ENCODE measurements at regions not wholly inside any gene's neighbourhood (a gene's known extent, or its start where the extent isn't known, plus 50 kb on each side); places are given as distances from the start of the nearest gene placed in this dataset.

DNA sequence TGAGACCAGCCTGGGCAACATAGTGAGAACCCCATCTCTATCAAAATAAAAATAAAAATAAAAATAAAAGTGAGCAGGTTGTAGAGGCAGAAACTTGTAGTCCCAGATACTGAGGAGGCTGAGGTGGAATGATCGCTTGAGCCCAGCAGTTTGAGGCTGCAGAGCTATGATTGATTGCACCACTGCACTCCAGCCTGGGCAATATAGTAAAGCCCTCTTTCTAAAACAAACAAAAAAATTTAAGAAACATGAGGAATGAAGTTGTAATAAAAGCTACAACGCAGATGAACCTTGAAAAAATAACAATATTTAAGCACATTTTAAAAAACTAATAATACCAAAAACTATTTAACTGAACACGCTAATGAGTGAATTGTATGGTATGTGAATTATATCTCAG is 919.3 kb downstream of the UQCRFS1 start:
- FAIRE-seq: no peak
- DNase-seq (ENCODE audit: insufficient read length, low spot score): no peak

DNA sequence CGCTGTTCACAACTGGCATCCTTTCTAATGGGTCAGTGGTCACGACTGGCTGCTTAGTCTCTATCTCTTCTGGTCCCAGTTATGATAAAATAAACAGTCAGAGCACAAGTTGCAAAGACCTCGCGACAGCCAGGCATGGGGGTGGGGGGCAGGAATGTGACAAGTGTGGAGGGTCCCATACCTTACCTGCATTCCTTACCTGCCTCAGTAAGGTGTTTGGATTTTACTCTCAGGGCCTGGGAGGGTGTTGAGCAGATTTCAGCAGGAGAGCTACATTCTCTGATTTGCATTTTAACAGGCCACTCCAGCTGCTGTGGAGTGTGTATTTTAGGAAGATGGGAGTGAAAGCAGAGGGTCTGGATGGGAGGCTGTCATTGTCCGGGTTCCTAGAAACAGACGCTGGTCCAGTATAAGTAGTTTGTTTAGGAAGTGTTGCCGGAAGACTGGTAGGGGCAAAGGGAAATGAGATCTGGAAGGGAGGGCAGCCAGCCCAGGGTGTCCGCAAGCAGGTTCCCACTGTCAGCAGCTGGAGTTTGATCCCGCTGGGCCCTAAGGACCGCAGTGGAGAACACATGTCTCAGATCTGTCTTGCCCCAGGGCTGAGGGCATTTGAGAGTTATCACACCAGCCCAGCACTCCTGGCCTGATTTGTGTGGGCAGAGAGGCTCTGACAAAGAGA is 920.0 kb downstream of the UQCRFS1 start:
- no peak for DNase-seq (ENCODE audit: insufficient read length, low spot score)
- FAIRE-seq: no peak

DNA sequence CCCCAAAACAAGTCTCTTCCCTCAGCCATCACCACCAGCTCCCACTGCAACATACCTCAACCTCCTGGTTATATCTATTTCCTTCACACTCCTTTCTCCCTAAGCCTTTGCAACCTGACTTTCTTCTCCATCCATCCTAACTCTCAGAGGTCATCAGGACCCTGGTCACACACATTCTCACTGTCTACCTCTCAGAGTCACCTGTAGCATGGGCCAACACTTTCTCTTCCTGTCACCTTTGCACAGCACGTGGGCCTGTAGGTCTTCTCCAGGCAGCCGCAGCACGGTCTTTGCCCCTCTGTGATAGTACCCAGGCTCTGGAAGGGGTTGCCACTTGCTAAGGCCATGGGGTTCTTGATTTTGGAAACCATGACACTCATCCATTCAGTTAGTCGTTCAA is 921.1 kb downstream of the UQCRFS1 start:
- DNase-seq (ENCODE audit: insufficient read length, low spot score) (no peak), FAIRE-seq (no peak)

DNA sequence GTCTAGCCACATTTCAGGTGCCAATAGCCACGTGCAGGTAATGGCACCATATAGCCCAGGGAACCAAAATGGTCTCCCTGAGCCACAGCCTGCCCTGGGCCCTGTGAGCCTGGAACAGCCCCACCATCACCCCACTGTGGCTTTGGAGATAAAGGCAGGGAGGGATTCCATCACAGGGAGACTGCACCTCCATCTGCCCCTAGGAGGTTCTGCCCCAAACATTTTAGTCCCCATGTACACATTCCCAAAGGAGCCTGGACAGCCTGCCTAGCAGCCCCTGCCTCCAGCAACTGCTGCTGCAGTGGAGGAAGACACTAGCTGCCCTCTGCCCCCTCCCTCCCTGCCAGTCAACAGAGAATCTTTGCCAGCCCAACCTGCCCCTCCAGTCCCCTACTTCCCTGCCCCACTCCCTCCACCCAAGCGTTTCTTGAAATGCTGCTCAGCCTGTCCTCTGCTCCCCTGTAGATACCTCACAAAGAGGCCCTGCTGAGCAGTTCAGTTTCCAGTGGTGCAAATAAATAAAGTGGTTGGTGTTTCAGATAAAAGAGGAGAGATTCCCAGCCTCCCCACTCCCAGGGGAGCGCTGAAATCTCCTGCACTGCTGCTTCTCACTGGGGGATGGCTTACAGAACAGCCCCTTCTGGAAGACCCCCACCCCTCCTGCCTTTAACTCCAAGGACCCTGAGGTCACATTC is 921.8 kb downstream of the UQCRFS1 start:
- FAIRE-seq (no peak), DNase-seq (ENCODE audit: insufficient read length, low spot score) (no peak)

DNA sequence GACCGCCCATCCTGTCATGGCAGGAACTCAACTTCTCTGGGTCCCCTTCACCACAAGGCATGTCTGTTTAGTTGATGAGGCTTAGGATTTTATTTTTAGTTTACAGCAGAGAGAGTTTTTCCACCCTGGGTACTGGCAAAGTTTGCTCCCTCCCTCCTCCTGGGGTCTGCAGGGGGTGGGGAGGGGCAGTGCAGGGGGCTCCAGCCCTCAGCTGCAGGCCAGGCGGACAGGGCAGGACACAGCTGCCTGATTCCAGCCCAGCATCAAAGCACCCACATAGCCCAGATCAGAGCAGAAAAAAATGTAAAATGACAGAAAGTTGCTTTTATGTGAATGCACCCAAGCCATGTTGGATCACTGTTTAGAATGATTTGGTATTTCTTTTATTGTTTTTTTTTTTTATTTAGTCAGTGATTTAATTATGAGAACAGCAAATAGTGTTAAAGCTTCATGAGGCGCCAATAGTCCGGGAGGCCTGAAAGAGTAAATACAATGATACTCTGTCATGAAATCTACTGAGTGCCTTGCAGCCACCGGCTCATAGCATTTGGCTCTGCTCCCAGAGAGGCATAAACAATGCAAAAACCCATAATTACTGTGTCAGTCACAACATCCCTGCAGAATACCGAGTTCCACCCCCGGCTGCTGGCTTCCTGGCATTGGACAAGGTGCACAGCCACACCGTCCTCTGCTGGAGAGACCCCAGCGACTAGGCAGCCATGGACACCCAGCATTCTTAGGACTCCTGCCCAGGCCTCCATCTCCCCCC is 923.5 kb downstream of the UQCRFS1 start:
- DNase-seq (ENCODE audit: insufficient read length, low spot score) (no peak), FAIRE-seq (no peak)

DNA sequence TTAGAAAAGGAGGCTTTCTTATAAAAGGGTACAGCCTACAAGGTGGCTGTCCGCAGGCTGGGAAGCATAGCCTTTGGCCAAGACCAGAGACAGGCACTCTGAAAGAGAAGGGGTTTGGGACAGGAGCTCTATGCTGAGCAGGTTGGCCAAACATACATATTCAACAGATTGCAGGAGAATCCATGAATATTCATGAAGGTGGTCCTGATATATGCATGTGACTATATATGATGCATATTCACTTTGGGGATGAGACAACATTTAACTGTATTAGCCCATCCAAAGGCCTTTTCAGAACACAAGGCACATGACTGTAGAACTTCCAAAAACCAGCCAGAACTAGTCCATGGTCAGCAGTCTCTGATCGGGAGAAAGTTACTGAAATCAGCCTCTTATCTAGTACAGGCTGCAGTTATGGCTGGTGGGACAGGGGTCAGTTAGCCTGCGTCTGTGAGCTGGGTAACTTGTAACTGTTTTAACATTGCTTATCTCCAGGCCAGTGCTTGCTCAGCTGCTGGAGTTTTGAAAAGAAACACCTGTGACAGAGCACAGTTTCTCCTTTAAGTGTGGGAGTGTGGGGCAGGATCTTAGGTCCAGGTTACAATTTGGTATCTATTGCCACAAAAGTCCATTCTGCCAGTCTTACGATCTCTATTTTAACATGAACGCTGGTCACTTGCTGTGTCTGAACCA is 924.2 kb downstream of the UQCRFS1 start:
- FAIRE-seq: no peak
- DNase-seq (ENCODE audit: insufficient read length, low spot score): no peak

DNA sequence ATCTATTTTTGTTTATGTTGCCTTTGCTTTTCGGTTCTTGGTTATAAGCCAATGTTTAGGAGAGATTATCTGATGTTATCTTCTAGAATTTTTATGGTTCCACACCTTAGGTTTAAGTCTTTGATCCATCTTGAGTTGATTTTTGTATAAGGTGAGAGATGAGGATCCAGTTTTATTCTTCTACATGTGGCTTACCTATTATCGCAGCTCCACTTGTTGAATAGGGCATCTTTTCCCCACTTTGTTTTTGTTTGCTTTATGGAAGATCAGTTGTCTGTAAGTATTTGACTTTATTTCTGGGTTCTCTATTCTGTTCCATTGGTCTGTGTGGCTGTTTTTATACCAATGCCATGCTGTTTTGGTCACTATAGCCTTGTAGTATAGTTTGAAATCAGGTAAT is 927.0 kb downstream of the UQCRFS1 start:
- no peak for DNase-seq (ENCODE audit: insufficient read length, low spot score)
- no peak for FAIRE-seq

DNA sequence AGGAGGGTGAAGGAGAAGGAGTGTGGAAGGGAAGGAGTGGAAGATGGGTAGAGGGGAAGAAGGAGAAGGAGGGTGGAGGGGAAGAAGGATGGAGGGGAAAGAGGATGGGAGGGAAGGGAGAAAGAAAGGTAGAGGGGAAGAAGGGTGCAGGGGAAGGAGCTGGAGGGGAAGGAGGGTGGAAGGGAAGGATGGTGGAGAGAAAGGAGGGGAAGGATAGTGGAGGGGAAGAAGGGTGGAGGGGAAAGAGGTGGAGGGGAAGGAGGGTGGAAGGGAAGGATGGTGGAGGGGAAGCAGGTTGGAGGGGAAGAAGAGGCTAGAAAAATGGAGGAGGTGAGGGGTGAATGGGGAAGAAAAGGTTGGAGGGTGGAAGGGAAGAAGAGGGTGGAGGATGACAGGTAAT is 927.9 kb downstream of the UQCRFS1 start:
- DNase-seq (ENCODE audit: insufficient read length, low spot score): no peak
- no peak for FAIRE-seq

DNA sequence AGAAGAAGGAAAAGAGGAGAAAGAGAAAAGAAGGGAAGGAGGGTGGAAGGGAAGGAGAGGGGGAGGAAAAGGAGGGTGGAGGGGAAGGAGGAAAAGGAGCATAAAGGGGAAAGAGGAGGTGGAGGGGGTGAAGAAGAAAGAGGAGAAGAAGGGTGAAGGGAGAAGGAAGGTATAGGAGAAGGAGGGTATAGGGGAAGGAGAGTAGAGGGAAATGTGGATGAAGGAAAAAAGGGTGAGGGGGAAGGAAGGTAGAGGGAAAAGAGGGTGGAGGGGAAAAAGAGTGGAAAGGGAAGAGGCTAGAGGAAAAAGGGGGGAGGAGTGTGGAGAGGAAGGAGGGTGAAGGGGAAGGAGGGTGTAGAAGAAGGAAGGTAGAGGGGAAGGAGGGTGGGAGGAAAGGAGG is 928.6 kb downstream of the UQCRFS1 start:
- FAIRE-seq (no peak), DNase-seq (ENCODE audit: insufficient read length, low spot score) (no peak)

DNA sequence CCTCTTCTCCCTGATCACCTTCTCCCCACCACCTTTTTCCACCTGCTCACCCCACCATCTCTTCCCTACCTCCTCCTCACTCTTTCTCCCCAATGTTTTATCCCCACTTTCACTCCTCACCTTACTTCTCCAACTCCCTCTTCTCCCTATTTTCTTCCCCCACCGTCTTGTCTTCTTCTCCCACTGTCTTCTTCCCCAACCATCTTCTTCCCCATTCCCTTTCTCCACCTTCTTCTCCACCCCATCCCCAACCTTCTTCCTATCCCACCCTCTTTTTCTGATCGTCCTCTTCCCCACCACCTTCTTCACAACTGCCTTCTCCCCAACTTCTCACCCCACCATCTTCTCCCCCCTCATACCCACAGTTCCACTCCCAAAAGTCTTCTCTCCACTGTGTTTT is 929.4 kb downstream of the UQCRFS1 start:
- DNase-seq (ENCODE audit: insufficient read length, low spot score) (no peak), FAIRE-seq (no peak)

DNA sequence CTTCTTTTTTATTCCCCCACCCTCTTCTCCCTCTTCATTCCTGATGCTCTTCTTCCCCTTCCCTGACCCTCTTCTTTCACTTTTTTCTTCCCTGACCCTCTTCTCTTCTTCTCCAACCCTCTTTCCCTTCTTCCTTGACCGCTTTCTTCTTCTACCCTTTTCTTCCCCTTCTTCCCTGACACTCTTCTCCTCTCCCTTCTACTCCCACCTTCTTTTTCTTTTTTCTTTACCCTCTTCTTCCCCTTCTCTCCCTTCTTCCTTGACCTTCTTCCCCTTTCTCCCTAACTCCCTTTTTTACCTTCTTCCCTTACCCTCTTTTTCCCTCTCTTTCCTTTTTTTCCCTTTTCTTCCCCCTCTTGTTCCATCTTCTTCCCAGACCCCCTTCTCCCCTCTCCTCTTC is 931.3 kb downstream of the UQCRFS1 start:
- FAIRE-seq (no peak), DNase-seq (ENCODE audit: insufficient read length, low spot score) (no peak)

DNA sequence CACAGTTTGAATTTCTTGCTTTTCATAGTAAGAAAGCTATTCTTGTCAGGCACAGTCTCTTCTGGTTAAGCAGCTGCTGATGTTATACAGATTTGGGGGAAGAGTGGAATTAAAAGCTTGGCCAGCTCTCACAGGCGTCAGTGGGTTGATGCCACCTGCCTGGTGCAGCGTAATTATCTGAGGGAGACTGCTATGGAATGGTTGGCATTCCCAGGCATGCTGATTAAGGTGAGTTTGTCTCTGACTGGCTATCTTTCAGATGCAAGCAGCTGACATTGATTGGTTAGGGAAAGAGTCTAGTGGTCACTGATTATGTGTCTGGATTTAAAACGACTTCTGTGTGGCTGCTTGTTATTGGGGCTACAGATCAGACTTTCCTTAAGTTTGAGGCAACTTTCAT is 948.4 kb downstream of the UQCRFS1 start:
- DNase-seq (ENCODE audit: insufficient read length, low spot score): no peak
- no peak for FAIRE-seq

DNA sequence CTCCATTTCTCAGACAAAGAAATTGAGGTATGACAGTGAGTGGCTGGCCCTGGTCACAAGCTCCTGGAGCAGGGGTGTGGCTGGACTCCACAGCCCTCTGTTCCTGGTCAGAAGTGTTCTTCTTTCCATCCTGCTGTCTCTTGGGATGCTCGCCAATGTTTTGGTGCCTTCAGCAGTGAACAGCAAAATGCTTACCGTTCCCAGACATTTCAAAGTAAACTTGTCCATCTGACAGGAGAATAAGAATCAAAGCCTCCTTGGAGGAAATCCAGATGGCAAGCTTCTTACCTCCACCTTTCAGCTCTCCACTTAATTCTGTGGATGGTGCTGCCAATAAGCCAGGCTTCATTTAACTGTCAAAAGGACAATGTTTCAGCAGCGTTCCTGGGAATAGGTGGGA is 954.1 kb downstream of the UQCRFS1 start:
- FAIRE-seq (no peak), DNase-seq (ENCODE audit: insufficient read length, low spot score) (no peak)

DNA sequence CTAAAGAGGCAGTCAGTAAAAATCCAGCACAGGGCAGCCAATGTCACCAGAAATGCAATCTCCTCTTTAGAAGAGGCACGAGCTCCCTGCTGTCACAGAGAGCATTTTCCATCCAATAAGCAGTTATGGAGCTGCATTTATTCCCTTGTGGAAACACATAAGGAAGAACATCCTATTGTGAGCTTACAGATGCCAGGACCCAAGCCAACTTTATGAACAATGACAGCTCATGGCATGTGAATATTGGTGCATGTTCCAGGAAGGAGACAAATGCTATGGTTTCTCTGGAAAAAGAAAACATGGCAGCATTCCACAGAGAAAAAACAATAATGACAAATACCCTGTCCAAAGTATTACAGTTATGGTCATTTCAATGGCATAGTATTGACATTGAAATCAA is 955.6 kb downstream of the UQCRFS1 start:
- DNase-seq (ENCODE audit: insufficient read length, low spot score) (no peak), FAIRE-seq (no peak)

DNA sequence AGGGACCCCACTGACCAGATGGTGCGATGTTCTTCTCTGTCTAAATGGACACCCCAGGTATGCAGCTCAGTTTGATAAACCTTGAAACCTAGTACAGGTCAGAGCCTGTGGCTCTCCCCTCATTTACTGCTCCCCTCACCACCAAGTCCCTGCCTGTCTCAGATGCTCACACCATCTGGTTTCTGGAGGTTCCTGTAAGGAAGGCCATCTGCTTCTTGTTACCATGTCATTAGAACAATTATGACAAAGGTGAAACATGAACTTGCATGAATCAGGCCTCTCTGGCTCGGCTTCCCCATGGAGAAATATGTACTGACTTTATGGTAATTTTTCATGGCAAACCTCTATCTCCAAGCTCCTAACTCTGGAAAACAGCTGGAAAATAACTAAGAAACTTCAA is 965.7 kb downstream of the UQCRFS1 start:
- DNase-seq (ENCODE audit: insufficient read length, low spot score) (no peak), FAIRE-seq (no peak)

DNA sequence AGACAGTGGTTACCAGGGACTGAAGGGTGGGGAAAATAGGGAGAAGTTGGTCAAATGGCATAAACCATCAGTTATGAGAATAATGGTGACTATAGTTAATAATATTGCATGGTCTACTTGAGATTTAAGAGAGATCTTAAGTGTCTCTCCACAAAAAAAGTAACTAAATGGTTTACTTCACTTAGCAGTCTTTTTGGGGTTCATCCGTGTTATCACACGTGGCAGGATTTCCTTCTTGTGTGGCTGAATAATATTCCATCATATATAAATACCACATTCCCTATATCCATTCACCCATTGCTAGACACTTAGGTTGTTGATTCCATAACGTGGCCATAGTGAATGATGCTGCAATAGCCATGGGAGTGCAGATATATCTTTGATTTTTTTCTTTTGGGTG is 967.0 kb downstream of the UQCRFS1 start:
- DNase-seq (ENCODE audit: insufficient read length, low spot score): no peak
- no peak for FAIRE-seq

DNA sequence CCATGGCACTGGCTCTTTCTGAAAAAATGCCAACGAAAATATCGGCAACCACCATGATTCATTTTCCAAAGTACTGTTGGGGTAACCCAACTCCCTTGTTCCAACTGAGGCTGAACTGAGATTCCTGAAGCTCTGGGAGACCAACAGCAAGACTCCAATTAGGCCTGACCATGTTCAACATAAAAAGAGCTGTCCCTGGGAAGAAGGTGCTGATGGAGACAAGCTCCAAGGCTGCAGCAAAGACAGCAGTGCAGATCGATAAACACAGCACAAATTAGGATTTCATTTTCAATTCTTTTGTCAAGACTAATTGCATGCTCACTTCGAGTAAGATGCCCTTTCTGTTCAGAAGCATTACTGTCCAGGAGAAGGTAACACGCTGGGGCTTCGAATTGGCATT is 968.0 kb downstream of the UQCRFS1 start:
- FAIRE-seq: no peak
- DNase-seq (ENCODE audit: insufficient read length, low spot score): no peak

DNA sequence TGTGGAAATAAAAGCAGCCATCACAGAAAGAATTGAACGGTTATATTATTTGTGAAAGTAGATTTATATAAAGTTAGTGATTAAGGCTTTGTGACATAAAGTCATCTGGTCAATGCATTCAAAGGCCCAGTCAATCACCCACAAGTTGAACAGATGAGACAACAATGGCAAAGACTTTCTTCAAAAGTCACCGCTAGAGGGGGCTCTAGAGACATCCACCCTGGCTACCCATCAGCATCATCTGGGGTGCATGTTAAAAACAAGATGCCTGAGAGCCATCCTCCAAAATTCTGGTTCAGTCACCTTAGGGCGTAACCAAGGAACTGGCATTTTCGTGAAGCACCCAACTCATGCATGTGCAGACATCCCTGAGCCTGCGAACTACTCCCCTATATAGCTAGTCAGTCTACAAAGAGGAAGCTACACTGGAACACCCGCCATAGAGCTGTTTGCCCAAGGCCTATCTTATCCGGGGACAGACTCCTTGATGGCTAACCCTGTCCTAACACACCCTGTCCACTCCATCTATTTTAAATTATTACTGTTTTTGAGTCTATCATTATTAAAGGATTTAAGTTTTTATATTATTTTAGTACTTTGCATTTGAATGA is 970.5 kb downstream of the UQCRFS1 start:
- no peak for DNase-seq (ENCODE audit: insufficient read length, low spot score)

DNA sequence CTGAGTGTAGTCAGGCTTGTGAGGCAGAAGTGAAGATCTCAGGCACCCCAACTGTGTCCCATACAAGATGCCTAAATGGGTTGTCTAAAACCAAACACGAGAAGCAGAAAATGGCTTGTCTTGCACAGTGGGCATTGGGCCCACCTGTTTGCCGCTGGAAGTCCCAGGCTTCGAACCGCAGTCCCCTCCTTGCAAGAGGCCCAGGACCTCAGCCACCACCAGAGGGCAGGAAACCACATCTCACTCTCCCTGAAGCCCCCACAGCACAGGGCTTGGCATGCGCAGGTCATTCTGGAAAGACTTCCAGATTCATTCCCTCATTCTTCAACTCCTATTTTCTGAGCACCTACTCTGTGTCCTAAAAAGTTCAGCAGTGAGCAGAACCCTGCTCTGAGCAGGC is 973.7 kb downstream of the UQCRFS1 start:
- no peak for DNase-seq (ENCODE audit: insufficient read length, low spot score)

More for the DNA sequence above, 970.5 kb downstream of the UQCRFS1 start:
- FAIRE-seq: no peak

DNA sequence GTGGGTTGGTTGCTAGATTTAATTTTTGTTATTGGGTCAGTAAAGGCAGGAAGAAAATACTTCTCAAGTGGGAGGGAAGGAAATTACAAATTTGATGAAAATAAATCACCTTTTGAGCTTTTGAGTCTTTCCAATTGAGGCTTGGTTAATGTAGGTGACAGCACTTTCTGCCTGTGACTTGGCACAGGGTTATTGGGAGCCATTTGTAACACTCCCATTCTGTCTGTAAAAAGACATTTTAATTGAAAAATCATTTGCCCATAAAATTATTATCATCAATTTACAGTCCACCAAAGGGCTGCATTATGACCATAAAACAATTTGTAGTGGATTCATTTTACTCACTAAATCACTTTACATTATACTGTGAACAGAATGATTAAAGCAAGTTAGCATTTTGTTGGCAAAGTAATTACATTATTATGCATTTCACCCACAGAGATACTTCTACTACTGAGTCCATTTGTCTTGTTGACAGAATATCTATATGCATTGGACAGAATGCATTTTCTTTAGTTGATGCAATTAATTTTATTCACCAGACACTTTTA is 974.6 kb downstream of the UQCRFS1 start:
- no peak for DNase-seq (ENCODE audit: insufficient read length, low spot score)
- FAIRE-seq: no peak

More for the DNA sequence above, 973.7 kb downstream of the UQCRFS1 start:
- FAIRE-seq: no peak

Data from HTR-8/SVneo (cell line).